ENCODE measurements at regions not wholly inside any gene's neighbourhood (a gene's known extent, or its start where the extent isn't known, plus 50 kb on each side); places are given as distances from the start of the nearest gene placed in this dataset.

- no peak for DNase-seq (ENCODE audit: low read depth in 2 of 2)
- TF ChIP-seq CTCF (IDR thresholded peaks at IDR 0.05; ENCODE audit: low read depth, low read length), result no peak
- no peak overlapping the region for H3K4me3 ChIP-seq (replicated peaks in 1 of 2; ENCODE audit: low read depth in 2 of 2, low read length in 2 of 2)
Measured at GRCh38 chr16:8373676-8374431, 216.5 kb downstream of the TMEM114 start.

GRCh38 chr16:8372141-8372540 lies 218.2 kb downstream of the TMEM114 start:
- H3K4me3 ChIP-seq (replicated peaks in 1 of 2; ENCODE audit: low read depth in 2 of 2, low read length in 2 of 2), result no peak overlapping the region

GRCh38 chr16:8370374-8371270 lies 219.7 kb downstream of the TMEM114 start:
- H3K4me3 ChIP-seq (replicated peaks in 1 of 2; ENCODE audit: low read depth in 2 of 2, low read length in 2 of 2), result no peak overlapping the region
- no peak for TF ChIP-seq CTCF (IDR thresholded peaks at IDR 0.05; ENCODE audit: low read depth, low read length)
- peak in 1 of 2 donors; percentile 45 for DNase-seq (ENCODE audit: low read depth in 2 of 2)

More at GRCh38 chr16:8372141-8372540, 218.2 kb downstream of the TMEM114 start:
- no peak for TF ChIP-seq CTCF (IDR thresholded peaks at IDR 0.05; ENCODE audit: low read depth, low read length)
- DNase-seq (ENCODE audit: low read depth in 2 of 2), result no peak

GRCh38 chr16:8358937-8359336 lies 231.4 kb downstream of the TMEM114 start:
- no peak overlapping the region for H3K4me3 ChIP-seq (replicated peaks in 1 of 2; ENCODE audit: low read depth in 2 of 2, low read length in 2 of 2)
- DNase-seq (ENCODE audit: low read depth in 2 of 2), result no peak
- TF ChIP-seq CTCF (IDR thresholded peaks at IDR 0.05; ENCODE audit: low read depth, low read length), result no peak

- no peak for TF ChIP-seq CTCF (IDR thresholded peaks at IDR 0.05; ENCODE audit: low read depth, low read length)
- H3K4me3 ChIP-seq (replicated peaks in 1 of 2; ENCODE audit: low read depth in 2 of 2, low read length in 2 of 2), result no peak overlapping the region
- no peak for DNase-seq (ENCODE audit: low read depth in 2 of 2)
Measured at GRCh38 chr16:8355675-8356074, 234.6 kb downstream of the TMEM114 start.

- TF ChIP-seq CTCF (IDR thresholded peaks at IDR 0.05; ENCODE audit: low read depth, low read length), result no peak
- H3K4me3 ChIP-seq (replicated peaks in 1 of 2; ENCODE audit: low read depth in 2 of 2, low read length in 2 of 2), result no peak overlapping the region
- no peak for DNase-seq (ENCODE audit: low read depth in 2 of 2)
Measured at GRCh38 chr16:8346294-8346693, 244.0 kb downstream of the TMEM114 start.
